ENCODE measurements at regions not wholly inside any gene's neighbourhood (a gene's known extent, or its start where the extent isn't known, plus 50 kb on each side); places are given as distances from the start of the nearest gene placed in this dataset.

DNA sequence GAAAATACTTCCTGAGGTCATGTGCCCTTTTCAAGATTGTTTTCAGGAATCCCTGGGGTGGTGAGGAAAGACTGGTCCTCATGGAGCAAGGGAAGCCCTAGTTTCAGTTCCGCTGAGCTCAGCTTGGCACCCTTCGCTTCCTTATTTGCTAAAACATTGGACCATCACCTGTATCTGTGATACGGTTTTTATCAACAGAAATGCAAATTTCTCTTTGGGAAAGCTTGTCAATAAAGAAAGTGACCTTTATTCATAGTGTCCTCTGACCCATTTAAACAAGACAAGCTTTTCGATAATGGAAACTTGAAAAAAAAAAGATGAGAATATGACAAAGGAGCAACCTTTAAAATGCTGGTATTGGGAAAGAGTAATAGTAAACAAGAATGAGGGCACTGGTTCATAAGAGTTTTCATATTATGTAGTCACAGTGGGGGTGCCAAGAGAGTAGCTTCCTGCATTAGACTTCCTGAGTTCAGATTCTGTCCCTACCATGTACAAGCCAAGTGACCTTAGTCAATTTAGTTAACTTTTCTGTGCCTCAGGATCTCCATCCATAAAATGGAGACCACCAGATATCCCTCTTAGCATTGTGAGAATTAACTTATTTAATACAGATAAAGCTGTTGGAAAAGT is 57.0 kb upstream of the RAI2 start:
- Histone ChIP-seq H3K27me3 (peaks cover 16% of the 10 kb centered on the region), H3K9me3 (replicated peaks in 1 of 3) (no peaks in the 10 kb centered on the region), H3K27ac (no peak overlapping the region), H3K4me1 (replicated peaks in 1 of 2) (no peaks in the 10 kb centered on the region), H3K36me3 (replicated peaks in 1 of 2) (no peaks in the 10 kb centered on the region), H3K4me3 (no peak overlapping the region)
- intact Hi-C loops (cut with DNase I), result no loop called here
- no peak for DNase-seq
- 75 to 88% (median 84%) methylated on average over 4 of the region's 4 CpGs for WGBS, 4 donors
- TF ChIP-seq POLR2A (IDR thresholded peaks at IDR 0.05), result no peak
- TF ChIP-seq, protein P1, sequence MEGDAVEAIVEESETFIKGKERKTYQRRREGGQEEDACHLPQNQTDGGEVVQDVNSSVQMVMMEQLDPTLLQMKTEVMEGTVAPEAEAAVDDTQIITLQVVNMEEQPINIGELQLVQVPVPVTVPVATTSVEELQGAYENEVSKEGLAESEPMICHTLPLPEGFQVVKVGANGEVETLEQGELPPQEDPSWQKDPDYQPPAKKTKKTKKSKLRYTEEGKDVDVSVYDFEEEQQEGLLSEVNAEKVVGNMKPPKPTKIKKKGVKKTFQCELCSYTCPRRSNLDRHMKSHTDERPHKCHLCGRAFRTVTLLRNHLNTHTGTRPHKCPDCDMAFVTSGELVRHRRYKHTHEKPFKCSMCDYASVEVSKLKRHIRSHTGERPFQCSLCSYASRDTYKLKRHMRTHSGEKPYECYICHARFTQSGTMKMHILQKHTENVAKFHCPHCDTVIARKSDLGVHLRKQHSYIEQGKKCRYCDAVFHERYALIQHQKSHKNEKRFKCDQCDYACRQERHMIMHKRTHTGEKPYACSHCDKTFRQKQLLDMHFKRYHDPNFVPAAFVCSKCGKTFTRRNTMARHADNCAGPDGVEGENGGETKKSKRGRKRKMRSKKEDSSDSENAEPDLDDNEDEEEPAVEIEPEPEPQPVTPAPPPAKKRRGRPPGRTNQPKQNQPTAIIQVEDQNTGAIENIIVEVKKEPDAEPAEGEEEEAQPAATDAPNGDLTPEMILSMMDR (IDR thresholded peaks at IDR 0.05), result no peak

GRCh38 chrX:17913801-17914200 is 52.7 kb upstream of the RAI2 start:
- WGBS, 4 donors, result 74 to 92% (median 85%) methylated on average over 3 to 6 of the region's 6 CpGs
- intact Hi-C loops (cut with DNase I), result no loop called here
- H3K27me3 ChIP-seq, result peaks cover 16% of the 10 kb centered on the region
- H3K4me1 ChIP-seq (replicated peaks in 1 of 2), result no peaks in the 10 kb centered on the region
- H3K9me3 ChIP-seq (replicated peaks in 1 of 3), result no peaks in the 10 kb centered on the region
- no peak for DNase-seq
- H3K36me3 ChIP-seq (replicated peaks in 1 of 2), result no peaks in the 10 kb centered on the region
- H3K27ac ChIP-seq, result no peak overlapping the region
- no peak overlapping the region for H3K4me3 ChIP-seq
- TF ChIP-seq, protein P1 (IDR thresholded peaks at IDR 0.05), result no peak
- no peak for TF ChIP-seq POLR2A (IDR thresholded peaks at IDR 0.05)

All from adrenal gland (tissue), 9 donors.